MM.1S (cell line): ENCODE measurements at regions not wholly inside any gene's neighbourhood (a gene's known extent, or its start where the extent isn't known, plus 50 kb on each side); places are given as distances from the start of the nearest gene placed in this dataset.

Experiments
- DNase-seq: peaks from one replicate; pipeline ENCODE4 v3.0.0-alpha.2; 2015
- H2AFZ ChIP-seq: fragments of 300-600 bp; sonication (generic); 2 replicates; pipeline ENCODE4 v1.6.0; 2016; ENCODE audit warnings: antibody characterized with exemption, low read length
- H3F3A ChIP-seq: fragments of 300-600 bp; sonication (generic); 2 replicates; pipeline ENCODE4 v1.6.1; 2016; ENCODE audit warnings: mild to moderate bottlenecking, antibody characterized with exemption, low read length, moderate library complexity, mixed read lengths; ENCODE audit not compliant: insufficient read depth
- H3K27ac ChIP-seq: fragments of 300-600 bp; sonication (generic); 2 replicates; pipeline ENCODE4 v1.5.1; 2016; ENCODE audit warnings: mild to moderate bottlenecking, low read length
- H3K27me3 ChIP-seq: fragments of 300-600 bp; sonication (generic); replicated peaks from 2 replicates; pipeline ENCODE4 v1.6.0; 2016; ENCODE audit warnings: low read length; ENCODE audit not compliant: insufficient read depth
- H3K36me3 ChIP-seq: fragments of 300-600 bp; sonication (generic); replicated peaks from 2 replicates; pipeline ENCODE4 v1.6.1; 2016; ENCODE audit warnings: mild to moderate bottlenecking, low read length, mixed read lengths; ENCODE audit not compliant: insufficient read depth
- H3K4me1 ChIP-seq: fragments of 300-600 bp; sonication (generic); 2 replicates; pipeline ENCODE4 v1.6.1; 2016; ENCODE audit warnings: low read length, mixed read lengths
- H3K4me2 ChIP-seq: fragments of 300-600 bp; sonication (generic); 2 replicates; pipeline ENCODE4 v1.6.0; 2016; ENCODE audit warnings: low read depth, low read length
- H3K4me3 ChIP-seq: fragments of 300-600 bp; sonication (generic); 2 replicates; pipeline ENCODE4 v1.5.1; 2016; ENCODE audit warnings: low read length, mixed read lengths
- H3K79me2 ChIP-seq: fragments of 300-600 bp; sonication (generic); 2 replicates; pipeline ENCODE4 v1.6.1; 2016; ENCODE audit warnings: mixed run types, low read length, mixed read lengths
- H3K9ac ChIP-seq: fragments of 300-600 bp; sonication (generic); 2 replicates; pipeline ENCODE4 v1.6.1; 2016; ENCODE audit warnings: low read length, mixed read lengths
- H3K9me2 ChIP-seq: fragments of 300-600 bp; sonication (generic); replicated peaks from 2 replicates; pipeline ENCODE4 v1.6.1; 2016; ENCODE audit warnings: mild to moderate bottlenecking, low read length, mixed read lengths; ENCODE audit not compliant: insufficient read depth
- H3K9me3 ChIP-seq: fragments of 300-600 bp; sonication (generic); replicated peaks from 2 replicates; pipeline ENCODE4 v1.6.1; 2016; ENCODE audit warnings: mild to moderate bottlenecking, low read length, mixed read lengths; ENCODE audit not compliant: insufficient read depth
- H4K20me1 ChIP-seq: fragments of 300-600 bp; sonication (generic); 2 replicates; pipeline ENCODE4 v1.6.1; 2016; ENCODE audit warnings: mild to moderate bottlenecking, low read length, moderate library complexity, mixed read lengths; ENCODE audit not compliant: insufficient read depth
- CTCF ChIP-seq: fragments of 300-600 bp; sonication (generic); IDR thresholded peaks from 2 replicates; pipeline ENCODE4 v1.5.1; 2016; ENCODE audit warnings: antibody characterized with exemption, low read length, mixed read lengths
- EZH2 ChIP-seq: fragments of 300-600 bp; sonication (generic); optimal IDR thresholded peaks from 2 replicates; pipeline ENCODE3; 2017; ENCODE audit warnings: low read depth, mild to moderate bottlenecking, antibody characterized with exemption, low read length, mixed read lengths
- EZH2phosphoT487 ChIP-seq: fragments of 300-600 bp; sonication (generic); IDR thresholded peaks from 2 replicates; pipeline ENCODE4 v1.6.1; 2018; ENCODE audit warnings: antibody characterized with exemption, low read length

- Histone ChIP-seq H4K20me1 (no peaks in the 10 kb centered on the region), H3K9ac (no peak overlapping the region), H3K9me3 (no peaks in the 10 kb centered on the region), H3K9me2 (no peaks in the 10 kb centered on the region), H3K4me2 (no peak overlapping the region), H3K79me2 (no peaks in the 10 kb centered on the region), H3K27ac (no peak overlapping the region), H3K36me3 (no peaks in the 10 kb centered on the region), H3K4me1 (no peaks in the 10 kb centered on the region), H3K27me3 (no peaks in the 10 kb centered on the region), H3F3A (no peaks in the 10 kb centered on the region), H3K4me3 (no peak overlapping the region), H2AFZ (no peak overlapping the region)
- DNase-seq = no peak
- TF ChIP-seq EZH2phosphoT487 (no peak), EZH2 (no peak), CTCF (no peak)
These were observed 79.6 kb downstream of the ZNF22 start for GRCh38 chr10:45080331-45080730.

GRCh38 chr10:45082176-45082575 lies 81.5 kb downstream of the ZNF22 start:
- H3K4me2 ChIP-seq = no peak overlapping the region
- no peaks in the 10 kb centered on the region for H3K79me2 ChIP-seq
- DNase-seq = no peak
- no peaks in the 10 kb centered on the region for H3K4me1 ChIP-seq
- H3K27ac ChIP-seq = no peak overlapping the region
- H3K36me3 ChIP-seq = no peaks in the 10 kb centered on the region
- no peaks in the 10 kb centered on the region for H3F3A ChIP-seq
- H3K9me3 ChIP-seq = no peaks in the 10 kb centered on the region
- no peak overlapping the region for H3K4me3 ChIP-seq
- H2AFZ ChIP-seq = no peak overlapping the region
- no peak overlapping the region for H3K9ac ChIP-seq
- no peak for TF ChIP-seq EZH2phosphoT487
- TF ChIP-seq CTCF = no peak
- TF ChIP-seq EZH2 = no peak
- no peaks in the 10 kb centered on the region for H4K20me1 ChIP-seq
- no peaks in the 10 kb centered on the region for H3K9me2 ChIP-seq
- H3K27me3 ChIP-seq = no peaks in the 10 kb centered on the region

GRCh38 chr10:45091968-45092367 lies 91.2 kb downstream of the ZNF22 start:
- no peaks in the 10 kb centered on the region for H3K27me3 ChIP-seq
- H4K20me1 ChIP-seq = no peaks in the 10 kb centered on the region
- TF ChIP-seq EZH2 (no peak), CTCF (no peak), EZH2phosphoT487 (no peak)
- H3K9ac ChIP-seq = no peak overlapping the region
- H3K4me3 ChIP-seq = no peak overlapping the region
- no peak overlapping the region; the same call in 1 of the 2 replicates for H3K4me2 ChIP-seq
- no peaks in the 10 kb centered on the region for H3K9me2 ChIP-seq
- no peaks in the 10 kb centered on the region for H3K36me3 ChIP-seq
- H3K27ac ChIP-seq = peak overlapping the region; percentile 5; the same call in 1 of the 2 replicates
- no peaks in the 10 kb centered on the region for H3K9me3 ChIP-seq
- peaks cover 17% of the 10 kb centered on the region for H3K4me1 ChIP-seq
- no peaks in the 10 kb centered on the region for H3K79me2 ChIP-seq
- peak; percentile 10 for DNase-seq
- 0 out of 2 replicates have a peak overlapping the region, but pooled peaks have one; percentile 19 for H2AFZ ChIP-seq
- H3F3A ChIP-seq = 0 out of 2 replicates have a peak, but pooled peaks cover 4% of the 10 kb centered on the region
